ENCODE measurements at regions not wholly inside any gene's neighbourhood (a gene's known extent, or its start where the extent isn't known, plus 50 kb on each side); places are given as distances from the start of the nearest gene placed in this dataset.

DNA sequence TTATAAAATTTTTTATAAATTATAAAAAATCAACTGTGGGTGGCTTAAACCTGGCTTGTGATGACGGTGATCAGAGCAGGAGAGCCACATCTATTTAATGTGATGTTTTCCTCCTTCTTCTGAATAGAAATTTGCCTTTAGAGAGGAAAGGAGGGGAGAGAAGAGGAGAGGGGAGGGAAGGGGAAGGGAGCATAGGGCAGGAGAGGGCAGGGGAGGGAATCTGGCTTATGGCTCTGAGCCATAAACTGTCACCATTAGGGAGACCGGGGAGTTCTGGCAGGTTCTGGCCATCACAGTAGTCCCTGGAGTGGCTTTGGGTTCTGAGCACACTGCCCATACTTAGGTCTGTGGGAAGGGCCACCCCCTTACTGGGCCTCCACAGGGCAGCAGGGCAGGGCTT lies 167.8 kb downstream of the ENGASE start:
- TF ChIP-seq REST (IDR thresholded peaks at IDR 0.05; ENCODE audit: low read depth) (no peak), YY1 (IDR thresholded peaks at IDR 0.05; ENCODE audit: low read depth) (no peak)
